Ramos (cell line): ENCODE measurements at regions not wholly inside any gene's neighbourhood (a gene's known extent, or its start where the extent isn't known, plus 50 kb on each side); places are given as distances from the start of the nearest gene placed in this dataset.
"Not testable (repeated sequence)": the region's sequence is repeated elsewhere in the genome, so short reads cannot be mapped to it uniquely, and the experiment has no call there.

Experiments
- in situ Hi-C: fragments of 300-500 bp; cut with MboI; formaldehyde crosslinking; loops from one replicate; pipeline ENCODE4 v1.14.3; 2022; ENCODE audit warnings: low sequenced_read_pairs; ENCODE audit not compliant: unreplicated experiment

GRCh38 chr2:207434306-207434705 is 95.5 kb upstream of the CREB1 start:
- in situ Hi-C loops, result no loop called here

GRCh38 chr2:207434899-207435465 is 94.8 kb upstream of the CREB1 start:
- in situ Hi-C loops, result no loop called here

- in situ Hi-C loops, result no loop called here
These were observed 92.6 kb upstream of the CREB1 start for GRCh38 chr2:207437136-207437523.

GRCh38 chr2:207437524-207438143 is 92.1 kb upstream of the CREB1 start:
- in situ Hi-C loops, result no loop called here

- in situ Hi-C loops, result no loop called here
These were observed 91.2 kb upstream of the CREB1 start for GRCh38 chr2:207438414-207439126.

- in situ Hi-C loops, result not testable (repeated sequence)
These were observed 89.9 kb upstream of the CREB1 start for GRCh38 chr2:207439881-207440280.

GRCh38 chr2:207444756-207445155 is 85.0 kb upstream of the CREB1 start:
- in situ Hi-C loops, result no loop called here

GRCh38 chr2:207446653-207447052 is 83.1 kb upstream of the CREB1 start:
- in situ Hi-C loops, result no loop called here

- in situ Hi-C loops, result no loop called here
These were observed 81.8 kb upstream of the CREB1 start for GRCh38 chr2:207448006-207448405.

- in situ Hi-C loops, result no loop called here
These were observed 80.1 kb upstream of the CREB1 start for GRCh38 chr2:207449642-207450165.

- in situ Hi-C loops, result no loop called here
These were observed 79.6 kb upstream of the CREB1 start for GRCh38 chr2:207450186-207450585.

GRCh38 chr2:207458582-207458981 is 71.2 kb upstream of the CREB1 start:
- in situ Hi-C loops, result no loop called here

GRCh38 chr2:207459990-207460757 is 69.6 kb upstream of the CREB1 start:
- in situ Hi-C loops, result no loop called here

- in situ Hi-C loops, result no loop called here
These were observed 66.3 kb upstream of the CREB1 start for GRCh38 chr2:207463433-207463832.

GRCh38 chr2:207464007-207464406 is 65.8 kb upstream of the CREB1 start:
- in situ Hi-C loops, result no loop called here

GRCh38 chr2:207465894-207466293 is 63.9 kb upstream of the CREB1 start:
- in situ Hi-C loops, result loop anchor here (5.0 kb wide), 1 partner anchor 774 kb away; no protein-coding TSS in a partner anchor

GRCh38 chr2:207467716-207468347 is 61.9 kb upstream of the CREB1 start:
- in situ Hi-C loops, result loop anchor here (5.0 kb wide), 1 partner anchor 776 kb away; no protein-coding TSS in a partner anchor

GRCh38 chr2:207468488-207468887 is 61.3 kb upstream of the CREB1 start:
- in situ Hi-C loops, result loop anchor here (5.0 kb wide), 1 partner anchor 776 kb away; no protein-coding TSS in a partner anchor

- in situ Hi-C loops, result loop anchor here (5.0 kb wide), 1 partner anchor 777 kb away; no protein-coding TSS in a partner anchor
These were observed 60.3 kb upstream of the CREB1 start for GRCh38 chr2:207469451-207469850.
